Transverse colon (tissue), 4 donors: ENCODE measurements at regions not wholly inside any gene's neighbourhood (a gene's known extent, or its start where the extent isn't known, plus 50 kb on each side); places are given as distances from the start of the nearest gene placed in this dataset.

Source experiments
- DNase-seq: peaks from one replicate; pipeline ENCODE4 v3.0.0-alpha.2; 2019
- H3K27ac ChIP-seq, 4 donors: fragments of 200-600 bp; sonication (generic); 2 replicates each; pipeline ENCODE4 v1.5.1; 2016 to 2018; ENCODE audit warnings: inconsistent platforms in 4 of 4
- H3K27me3 ChIP-seq: fragments of 200-600 bp; sonication (generic); 2 replicates; pipeline ENCODE4 v1.5.1; 2017; ENCODE audit warnings: inconsistent platforms
- H3K36me3 ChIP-seq, 4 donors: fragments of 200-600 bp; sonication (generic); 2 replicates each; pipeline ENCODE4 v1.5.1; 2017 to 2019; ENCODE audit warnings: inconsistent platforms in 4 of 4
- H3K4me1 ChIP-seq, 4 donors: fragments of 200-600 bp; sonication (generic); 2 replicates each; pipeline ENCODE4 v1.5.1; 2017 to 2020; ENCODE audit warnings: inconsistent platforms in 4 of 4
- H3K4me3 ChIP-seq, 4 donors: fragments of 200-600 bp; sonication (generic); 1 replicate in 1 of 4; 2 replicates in 3 of 4; pipeline versions ENCODE4 v1.5.1 to v1.6.1; 2017 to 2019; ENCODE audit warnings: inconsistent platforms in 4 of 4
- H3K9me3 ChIP-seq, 2 donors: fragments of 200-600 bp; sonication (generic); 2 replicates each; pipeline ENCODE4 v1.5.1; 2017 to 2019; ENCODE audit warnings: inconsistent platforms in 2 of 2
- CTCF ChIP-seq, 5 experiments: fragments of 200-600 bp in 3 of 5; fragments of 450-650 bp in 2 of 5; sonication (generic) in 3 of 5; IDR thresholded peaks; 1 replicate in 2 of 5; 2 replicates in 3 of 5; pipeline ENCODE4 v1.5.1; 2016 to 2017; ENCODE audit warnings: antibody characterized with exemption in 5 of 5, inconsistent platforms in 3 of 5, mild to moderate bottlenecking in 2 of 5, moderate library complexity in 1 of 5
- EP300 ChIP-seq: sonication (generic); formaldehyde crosslinking; IDR thresholded peaks from one replicate; pipeline ENCODE4 v1.6.1; 2017; ENCODE audit warnings: antibody characterized with exemption, low read depth
- POLR2A ChIP-seq: fragments of 450-650 bp; IDR thresholded peaks from one replicate; pipeline ENCODE4 v1.6.1; 2016; ENCODE audit warnings: antibody characterized with exemption, mild to moderate bottlenecking, moderate library complexity
- POLR2AphosphoS5 ChIP-seq, 3 donors: sonication (generic); formaldehyde crosslinking; IDR thresholded peaks; one replicate each; pipeline ENCODE4 v1.6.1; 2016; ENCODE audit warnings: antibody characterized with exemption in 3 of 3
- WGBS, 2 donors: methylation state at CpG; one replicate each; pipeline ENCODE4 v1.1.5; 2018; ENCODE audit warnings: low coverage in 1 of 2; 5-methylcytosine and 5-hydroxymethylcytosine counted together
- in situ Hi-C, 4 donors: fragments of 200-750 bp; cut with MboI; loops; one replicate each; pipeline versions ENCODE4 v1.15.0 to v1.15.1; 2017; ENCODE audit warnings: low sequenced_read_pairs in 3 of 4, low pct_ligation_motif_present in 1 of 4, low pct_unique_long_range_greater_than_20kb in 1 of 4
- intact Hi-C: fragments of 100-400 bp; cut with DNase I; formaldehyde crosslinking; loops from one replicate; pipeline ENCODE4 v1.15.1; 2023; ENCODE audit warnings: low total_unique reads

GRCh38 chr2:129488376-129488775 is 491.1 kb upstream of the RAB6C start:
- no peaks in the 10 kb centered on the region for H3K36me3 ChIP-seq
- no peak for TF ChIP-seq POLR2AphosphoS5 (IDR thresholded peaks at IDR 0.05)
- no peak for TF ChIP-seq CTCF (IDR thresholded peaks at IDR 0.05)
- TF ChIP-seq POLR2A: no peak
- TF ChIP-seq EP300: no peak
- H3K4me1 ChIP-seq: no peaks in the 10 kb centered on the region

GRCh38 chr2:129490641-129491040 is 488.8 kb upstream of the RAB6C start:
- no peaks in the 10 kb centered on the region for H3K27me3 ChIP-seq
- H3K36me3 ChIP-seq: no peaks in the 10 kb centered on the region
- H3K4me1 ChIP-seq: no peaks in the 10 kb centered on the region
- H3K4me3 ChIP-seq: no peak overlapping the region
- 79% methylated on average over 7 of the region's 7 CpGs; no CpG with 5 or more reads in 1 of the 2 donors for WGBS, 2 donors
- in situ Hi-C loops: no loop called here
- DNase-seq: no peak
- TF ChIP-seq CTCF (IDR thresholded peaks at IDR 0.05) (no peak), POLR2AphosphoS5 (IDR thresholded peaks at IDR 0.05) (no peak), EP300 (no peak), POLR2A (no peak)
- no peak overlapping the region for H3K27ac ChIP-seq
- H3K9me3 ChIP-seq: no peaks in the 10 kb centered on the region
- intact Hi-C loops: no loop called here

More at GRCh38 chr2:129488376-129488775, 491.1 kb upstream of the RAB6C start:
- in situ Hi-C loops (no loop called here), intact Hi-C loops (no loop called here)
- DNase-seq: no peak
- H3K27me3 ChIP-seq: no peaks in the 10 kb centered on the region
- no peak overlapping the region for H3K27ac ChIP-seq
- H3K4me3 ChIP-seq: no peak overlapping the region
- H3K9me3 ChIP-seq: no peaks in the 10 kb centered on the region
- WGBS, 2 donors: 40 to 66% methylated on average over 2 to 4 of the region's 4 CpGs

DNA sequence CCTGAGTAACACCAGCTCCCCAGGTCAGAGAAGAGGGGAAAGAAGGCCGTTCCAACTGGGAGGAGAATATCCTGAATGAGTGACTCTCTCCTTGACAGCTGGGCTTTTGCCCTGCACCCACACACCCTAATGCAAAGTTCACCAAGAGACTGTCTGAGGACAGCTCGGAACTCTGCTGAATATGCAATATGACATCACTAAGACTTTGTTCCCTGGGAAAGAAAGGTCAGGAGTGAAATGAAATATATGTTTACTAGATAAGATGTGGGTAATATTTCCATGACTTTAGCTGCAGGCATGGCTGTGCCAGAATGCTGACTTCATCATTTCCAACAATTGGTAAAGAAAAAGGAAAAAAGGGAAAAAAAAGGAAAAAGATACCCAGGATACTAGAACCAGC is 488.2 kb upstream of the RAB6C start:
- in situ Hi-C loops: no loop called here
- DNase-seq: no peak
- H3K36me3 ChIP-seq: no peaks in the 10 kb centered on the region
- 31 to 48% methylated on average over 2 of the region's 2 CpGs for WGBS, 2 donors
- no peaks in the 10 kb centered on the region for H3K27me3 ChIP-seq
- intact Hi-C loops: no loop called here
- TF ChIP-seq CTCF (IDR thresholded peaks at IDR 0.05) (no peak), EP300 (no peak), POLR2AphosphoS5 (IDR thresholded peaks at IDR 0.05) (no peak)
- no peaks in the 10 kb centered on the region for H3K9me3 ChIP-seq
- H3K4me1 ChIP-seq: no peaks in the 10 kb centered on the region
- no peak overlapping the region for H3K27ac ChIP-seq
- no peak overlapping the region for H3K4me3 ChIP-seq

DNA sequence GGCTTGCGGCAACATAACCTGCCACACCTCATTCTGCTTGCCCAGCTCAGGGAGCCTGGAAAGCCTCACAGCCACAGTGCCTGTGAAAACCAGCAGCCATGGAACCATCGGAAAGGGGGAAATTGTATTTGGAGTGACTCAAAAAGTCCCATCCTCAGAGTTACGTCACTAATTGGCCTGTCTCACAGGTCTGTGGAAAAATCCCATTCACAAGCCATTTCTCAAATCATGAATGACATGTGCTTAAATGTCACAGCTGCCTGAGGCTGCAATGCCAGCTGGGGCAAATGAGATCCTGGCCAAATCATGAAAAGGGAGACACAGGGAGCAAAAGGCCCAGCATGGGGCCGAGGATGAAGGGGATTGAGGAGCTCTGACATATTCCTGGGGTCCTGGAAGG is 486.9 kb upstream of the RAB6C start:
- Histone ChIP-seq H3K4me1 (no peaks in the 10 kb centered on the region), H3K4me3 (no peak overlapping the region), H3K27me3 (no peaks in the 10 kb centered on the region), H3K36me3 (no peaks in the 10 kb centered on the region), H3K27ac (no peak overlapping the region), H3K9me3 (no peaks in the 10 kb centered on the region)
- DNase-seq: no peak
- 78% methylated on average over 4 of the region's 4 CpGs; no CpG with 5 or more reads in 1 of the 2 donors for whole genome bisulfite sequencing, 2 donors
- intact Hi-C loops (no loop called here), in situ Hi-C loops (no loop called here)
- TF ChIP-seq POLR2AphosphoS5 (IDR thresholded peaks at IDR 0.05): no peak
- no peak for TF ChIP-seq EP300
- TF ChIP-seq POLR2A: no peak
- no peak for TF ChIP-seq CTCF (IDR thresholded peaks at IDR 0.05)
